ENCODE measurements at regions not wholly inside any gene's neighbourhood (a gene's known extent, or its start where the extent isn't known, plus 50 kb on each side); places are given as distances from the start of the nearest gene placed in this dataset.

DNA sequence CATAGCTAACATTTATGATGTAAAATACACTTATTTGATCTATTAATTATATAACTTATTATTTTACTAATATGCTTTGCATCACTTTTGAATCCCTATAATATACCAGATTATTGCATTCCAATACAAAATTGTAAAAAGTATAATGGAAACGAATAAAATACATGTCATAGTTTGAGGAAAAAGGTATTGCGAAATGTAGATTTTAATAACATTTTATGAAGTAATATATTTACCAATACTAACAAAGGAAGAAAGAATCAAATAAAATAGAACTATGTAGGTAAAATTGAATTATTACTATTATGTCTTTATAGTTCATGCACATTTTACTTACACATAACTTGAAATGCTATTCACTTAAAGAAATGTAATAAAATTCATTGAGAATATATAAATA, 1300.2 kb downstream of the ADGRL3 start:
- TF ChIP-seq CTCF (conservative IDR thresholded peaks at IDR 0.05 in 1 of 2, IDR thresholded peaks at IDR 0.05 in 1 of 2; ENCODE audit: extremely low read depth in 1 of 2, insufficient read depth in 1 of 2, low read depth in 1 of 2, low read length in 2 of 2) (no peak), EZH2 (IDR thresholded peaks at IDR 0.05; ENCODE audit: borderline replicate concordance, low read length) (no peak)
